Muscle layer of colon (tissue), 2 donors: ENCODE measurements at regions not wholly inside any gene's neighbourhood (a gene's known extent, or its start where the extent isn't known, plus 50 kb on each side); places are given as distances from the start of the nearest gene placed in this dataset.

Source experiments
- H3K27ac ChIP-seq: one replicate; pipeline ENCODE4 v1.7.0; 2013; ENCODE audit warnings: low read depth, mild to moderate bottlenecking, low read length, moderate library complexity
- H3K27me3 ChIP-seq, 2 donors: one replicate each; pipeline ENCODE4 v1.7.0; 2013; ENCODE audit warnings: low read length in 2 of 2, mild to moderate bottlenecking in 2 of 2; ENCODE audit not compliant: insufficient read depth in 2 of 2, control insufficient read depth in 1 of 2
- H3K36me3 ChIP-seq: one replicate; pipeline ENCODE4 v1.7.0; 2013; ENCODE audit warnings: mild to moderate bottlenecking, low read length; ENCODE audit not compliant: insufficient read depth
- H3K4me1 ChIP-seq: one replicate; pipeline ENCODE4 v1.7.0; 2013; ENCODE audit warnings: mild to moderate bottlenecking, low read length; ENCODE audit not compliant: insufficient read depth
- H3K4me3 ChIP-seq, 2 donors: one replicate each; pipeline ENCODE4 v1.7.0; 2013; ENCODE audit warnings: low read length in 2 of 2, low read depth in 1 of 2, mild to moderate bottlenecking in 1 of 2, moderate library complexity in 1 of 2
- H3K9ac ChIP-seq: one replicate; pipeline ENCODE4 v1.7.0; 2013; ENCODE audit warnings: low read length
- H3K9me3 ChIP-seq: one replicate; pipeline ENCODE4 v1.7.0; 2013; ENCODE audit warnings: mild to moderate bottlenecking, low read length
- donor health status: abdominal sarcoma.
- donor health status: Adenocarcinoma of cecum.

DNA sequence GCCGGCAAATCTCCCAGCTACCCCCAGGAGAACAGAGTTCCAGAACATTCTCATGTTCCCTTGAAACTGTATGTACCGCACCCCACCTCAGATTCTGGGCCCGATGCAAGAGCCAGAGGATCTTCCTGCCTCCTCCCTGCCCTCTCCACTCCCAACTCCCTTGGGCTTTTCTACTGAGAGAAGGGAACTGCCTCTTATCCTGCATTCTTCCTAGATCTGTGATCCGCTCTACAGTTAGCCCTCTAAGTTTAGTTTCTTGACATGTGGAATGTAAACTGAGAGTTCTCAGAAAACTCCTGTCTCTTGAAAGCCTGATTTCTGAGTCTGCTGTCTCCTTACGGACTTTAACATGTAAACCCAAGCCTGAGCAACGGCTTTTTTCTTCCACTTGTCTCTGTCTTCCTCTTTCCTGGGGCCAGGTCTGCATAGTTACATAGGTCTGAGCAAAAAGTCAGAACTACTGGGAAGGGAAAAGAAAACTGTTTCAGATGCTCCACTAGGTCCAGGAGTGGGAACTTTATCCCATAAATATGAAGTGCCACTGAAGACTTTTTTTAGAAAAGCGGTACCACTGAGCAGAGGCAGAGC lies 86.5 kb upstream of the TNFAIP3 start:
- Histone ChIP-seq H3K9ac (no peak overlapping the region), H3K36me3 (no peaks in the 10 kb centered on the region), H3K27me3 (no peaks in the 10 kb centered on the region), H3K9me3 (no peaks in the 10 kb centered on the region), H3K4me3 (peak overlapping the region in 1 of 2 donors; percentile 15), H3K4me1 (peaks cover 33% of the 10 kb centered on the region), H3K27ac (peak overlapping the region; percentile 81)

DNA sequence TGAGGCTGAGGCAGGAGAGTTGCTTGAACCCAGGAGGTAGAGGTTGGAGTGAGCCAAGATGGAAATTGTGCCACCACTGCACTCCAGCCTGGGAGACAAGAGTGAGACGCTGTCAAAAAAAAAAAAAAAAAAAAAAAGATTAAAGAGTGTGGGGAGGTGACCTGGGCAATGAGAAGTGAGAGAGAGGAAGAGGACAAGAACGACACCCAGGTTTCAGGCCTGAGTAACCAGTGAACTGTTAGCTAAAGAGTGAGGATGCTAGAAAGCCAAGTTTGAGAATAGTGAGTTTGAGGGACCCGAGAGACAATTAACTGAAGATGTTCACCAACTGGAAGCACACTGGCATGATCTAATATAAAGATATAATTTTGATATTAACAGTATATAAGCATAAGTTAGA lies 85.4 kb upstream of the TNFAIP3 start:
- Histone ChIP-seq H3K4me3 (no peak overlapping the region), H3K27ac (peak overlapping the region; percentile 81)

DNA sequence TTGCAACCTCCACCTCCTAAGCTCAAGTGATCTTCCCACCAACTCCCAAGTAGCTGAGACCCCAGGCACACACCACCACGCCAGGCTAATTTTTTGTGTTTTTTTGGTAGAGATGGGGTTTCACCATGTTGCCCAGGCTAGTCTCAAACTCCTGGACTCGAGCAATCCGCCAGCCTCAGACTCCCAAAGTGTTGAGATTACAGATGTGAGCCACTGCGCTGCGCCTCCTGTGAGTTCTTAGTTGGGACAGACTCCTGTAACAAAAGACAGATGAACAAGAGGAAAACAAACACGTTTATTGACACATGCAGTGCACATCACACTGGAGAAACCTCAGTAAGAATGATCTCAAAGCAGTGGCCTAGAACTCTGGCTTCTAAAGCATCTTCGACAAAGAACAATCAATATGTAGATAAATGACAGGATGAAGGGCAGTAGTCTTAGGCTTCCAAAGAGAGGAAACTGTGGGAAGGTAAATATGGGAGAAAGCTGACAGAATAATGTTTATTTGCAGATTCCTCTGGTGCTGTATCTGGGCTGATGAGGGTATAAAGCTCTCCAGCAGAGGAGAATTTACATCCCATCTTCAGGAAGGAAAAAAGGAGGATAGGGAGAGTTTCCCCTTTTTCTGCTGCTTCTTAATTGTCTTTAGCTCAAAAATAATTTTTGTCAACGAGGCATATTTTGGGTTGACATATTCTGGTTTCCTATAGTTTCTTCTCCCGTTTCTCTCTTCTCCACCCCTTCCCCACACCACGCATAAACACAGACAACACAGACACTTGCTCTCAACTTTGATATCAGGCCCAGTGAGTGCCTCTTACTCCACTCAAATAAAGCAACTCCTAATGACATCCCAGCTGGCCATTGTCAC lies 84.7 kb upstream of the TNFAIP3 start:
- Histone ChIP-seq H3K4me1 (peaks cover 19% of the 10 kb centered on the region), H3K27ac (no peak overlapping the region), H3K9me3 (no peaks in the 10 kb centered on the region)

More for the DNA sequence above, 85.4 kb upstream of the TNFAIP3 start:
- H3K4me1 ChIP-seq = peaks cover 27% of the 10 kb centered on the region
- no peaks in the 10 kb centered on the region for H3K9me3 ChIP-seq
- no peak overlapping the region for H3K9ac ChIP-seq
- H3K27me3 ChIP-seq = no peaks in the 10 kb centered on the region
- H3K36me3 ChIP-seq = no peaks in the 10 kb centered on the region

DNA sequence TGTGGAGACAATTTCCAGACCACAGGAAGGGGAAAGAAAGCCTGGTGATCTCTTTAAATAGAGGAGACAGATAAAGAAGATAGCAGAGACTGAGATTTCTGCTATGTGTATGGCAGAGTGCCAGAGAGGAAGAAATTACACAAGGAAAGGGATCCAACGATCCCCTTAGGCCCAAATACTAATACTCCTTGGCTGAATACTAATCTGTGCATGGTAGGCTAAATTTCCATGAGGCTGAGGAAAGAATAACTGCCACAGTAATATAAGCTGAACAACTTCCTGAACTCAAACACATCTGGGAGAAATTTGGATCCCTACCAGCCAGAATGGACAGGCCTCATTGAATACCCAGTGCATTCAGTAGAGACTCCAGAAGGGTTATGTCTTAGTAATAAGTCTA lies 83.3 kb upstream of the TNFAIP3 start:
- Histone ChIP-seq H3K36me3 (no peaks in the 10 kb centered on the region), H3K27ac (no peak overlapping the region), H3K27me3 (no peaks in the 10 kb centered on the region), H3K4me1 (peaks cover 15% of the 10 kb centered on the region), H3K9me3 (no peaks in the 10 kb centered on the region), H3K9ac (no peak overlapping the region), H3K4me3 (no peak overlapping the region)

More for the DNA sequence above, 84.7 kb upstream of the TNFAIP3 start:
- Histone ChIP-seq H3K36me3 (no peaks in the 10 kb centered on the region), H3K9ac (no peak overlapping the region), H3K27me3 (no peaks in the 10 kb centered on the region), H3K4me3 (no peak overlapping the region)

DNA sequence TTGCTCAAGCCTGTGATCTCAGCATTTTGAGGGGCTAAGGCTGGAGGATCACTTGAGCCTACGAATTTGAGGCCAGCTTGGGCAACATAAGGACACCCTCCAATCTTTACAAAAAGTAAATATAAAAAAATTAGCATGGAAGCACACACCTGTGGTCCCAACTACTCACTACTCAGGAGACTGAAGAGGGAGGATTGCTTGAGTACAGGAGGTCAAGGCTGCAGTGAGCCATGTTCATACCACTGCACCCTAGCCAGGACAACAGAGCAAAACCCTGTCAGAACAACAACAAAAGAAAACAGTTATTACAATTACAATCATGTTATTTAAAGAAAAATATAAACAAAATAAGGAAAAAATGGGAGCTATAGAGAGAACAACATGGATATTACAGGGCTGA lies 82.5 kb upstream of the TNFAIP3 start:
- H3K9me3 ChIP-seq = no peaks in the 10 kb centered on the region
- H3K4me3 ChIP-seq = no peak overlapping the region
- H3K9ac ChIP-seq = no peak overlapping the region
- no peaks in the 10 kb centered on the region for H3K27me3 ChIP-seq
- peaks cover 15% of the 10 kb centered on the region for H3K4me1 ChIP-seq
- no peak overlapping the region for H3K27ac ChIP-seq
- no peaks in the 10 kb centered on the region for H3K36me3 ChIP-seq

DNA sequence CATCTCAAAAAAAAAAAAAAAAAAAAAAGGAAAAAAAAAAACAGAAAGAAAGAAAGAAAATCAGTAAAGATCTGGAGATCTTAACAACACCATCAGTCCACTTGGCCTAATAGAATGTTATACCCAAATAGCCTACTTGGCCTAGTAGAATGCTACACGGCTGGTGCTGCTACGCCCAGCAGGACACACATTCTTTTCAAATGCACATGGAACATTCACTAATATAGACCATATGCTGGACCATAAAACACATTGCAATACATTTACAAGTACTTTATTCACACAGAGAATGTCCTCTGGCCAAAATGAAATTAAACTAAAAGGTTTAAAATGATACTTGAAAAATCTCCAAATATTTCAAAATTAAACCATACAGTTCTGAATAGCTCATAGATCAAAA lies 80.0 kb upstream of the TNFAIP3 start:
- H3K4me1 ChIP-seq = peaks cover 6% of the 10 kb centered on the region
- no peaks in the 10 kb centered on the region for H3K9me3 ChIP-seq
- H3K9ac ChIP-seq = no peak overlapping the region
- no peak overlapping the region for H3K27ac ChIP-seq
- no peaks in the 10 kb centered on the region for H3K36me3 ChIP-seq
- no peaks in the 10 kb centered on the region for H3K27me3 ChIP-seq
- no peak overlapping the region for H3K4me3 ChIP-seq

DNA sequence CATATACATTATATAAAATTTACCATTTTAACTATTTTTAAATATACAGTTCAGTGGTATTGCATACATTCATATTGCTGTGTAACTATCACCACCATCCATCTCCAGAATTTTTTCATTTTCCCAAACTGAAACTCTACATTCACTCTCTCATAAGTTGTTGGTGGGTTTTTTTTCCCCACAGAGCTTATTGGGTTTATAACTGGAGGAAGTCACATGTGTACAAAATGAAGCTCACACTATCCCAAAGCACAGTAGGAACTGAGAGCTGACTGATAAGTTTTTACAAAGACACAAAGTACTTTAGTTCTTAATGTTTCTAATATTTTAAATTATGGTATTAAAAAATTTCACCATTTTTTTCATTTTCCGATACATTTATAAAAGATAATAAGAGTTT lies 78.8 kb upstream of the TNFAIP3 start:
- Histone ChIP-seq H3K4me3 (no peak overlapping the region), H3K27ac (no peak overlapping the region), H3K9ac (no peak overlapping the region), H3K36me3 (no peaks in the 10 kb centered on the region), H3K27me3 (no peaks in the 10 kb centered on the region), H3K4me1 (peaks cover 6% of the 10 kb centered on the region), H3K9me3 (no peaks in the 10 kb centered on the region)

DNA sequence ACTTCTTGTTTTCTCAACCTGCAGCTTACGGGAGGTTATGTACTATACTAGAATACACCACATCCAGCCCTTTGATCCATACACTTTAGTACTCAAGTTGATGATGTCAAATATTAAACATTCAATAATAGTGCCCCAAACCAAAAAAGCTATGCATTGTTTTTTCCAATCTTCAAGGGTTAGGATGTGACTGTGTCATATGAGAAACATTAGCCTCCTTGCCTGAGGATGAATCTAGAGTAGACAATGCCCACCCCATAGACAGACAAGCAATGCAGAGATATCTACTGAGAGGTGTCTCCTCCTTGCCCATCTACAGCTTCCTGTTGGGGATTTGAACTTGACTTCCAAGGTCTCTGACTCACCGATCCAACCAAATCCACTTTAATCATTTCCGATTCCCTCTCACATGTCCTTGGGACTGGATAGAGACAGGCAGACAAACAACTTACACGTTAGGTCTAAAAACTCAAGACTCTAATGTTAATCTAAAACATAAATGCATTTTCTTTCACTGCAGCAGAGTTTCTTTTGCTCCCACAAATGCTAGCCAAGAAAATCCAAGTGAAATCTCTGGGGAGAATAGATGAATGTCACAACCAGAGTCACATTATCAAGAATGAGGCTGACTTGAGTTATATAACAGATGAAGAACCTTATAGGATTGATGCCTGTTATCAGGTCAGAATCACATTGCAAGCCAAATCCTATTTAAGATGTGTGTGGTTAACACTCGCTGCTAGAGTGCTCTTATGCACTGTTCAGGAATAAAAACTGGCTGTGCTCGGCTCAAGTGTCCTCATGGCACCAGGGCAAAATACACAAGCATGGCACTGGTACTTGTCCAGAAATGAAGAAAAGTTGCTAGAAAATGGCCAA lies 75.5 kb upstream of the TNFAIP3 start:
- Histone ChIP-seq H3K27ac (no peak overlapping the region), H3K4me3 (no peak overlapping the region), H3K27me3 (no peaks in the 10 kb centered on the region), H3K9me3 (no peaks in the 10 kb centered on the region), H3K36me3 (no peaks in the 10 kb centered on the region), H3K4me1 (peaks cover 6% of the 10 kb centered on the region), H3K9ac (no peak overlapping the region)

DNA sequence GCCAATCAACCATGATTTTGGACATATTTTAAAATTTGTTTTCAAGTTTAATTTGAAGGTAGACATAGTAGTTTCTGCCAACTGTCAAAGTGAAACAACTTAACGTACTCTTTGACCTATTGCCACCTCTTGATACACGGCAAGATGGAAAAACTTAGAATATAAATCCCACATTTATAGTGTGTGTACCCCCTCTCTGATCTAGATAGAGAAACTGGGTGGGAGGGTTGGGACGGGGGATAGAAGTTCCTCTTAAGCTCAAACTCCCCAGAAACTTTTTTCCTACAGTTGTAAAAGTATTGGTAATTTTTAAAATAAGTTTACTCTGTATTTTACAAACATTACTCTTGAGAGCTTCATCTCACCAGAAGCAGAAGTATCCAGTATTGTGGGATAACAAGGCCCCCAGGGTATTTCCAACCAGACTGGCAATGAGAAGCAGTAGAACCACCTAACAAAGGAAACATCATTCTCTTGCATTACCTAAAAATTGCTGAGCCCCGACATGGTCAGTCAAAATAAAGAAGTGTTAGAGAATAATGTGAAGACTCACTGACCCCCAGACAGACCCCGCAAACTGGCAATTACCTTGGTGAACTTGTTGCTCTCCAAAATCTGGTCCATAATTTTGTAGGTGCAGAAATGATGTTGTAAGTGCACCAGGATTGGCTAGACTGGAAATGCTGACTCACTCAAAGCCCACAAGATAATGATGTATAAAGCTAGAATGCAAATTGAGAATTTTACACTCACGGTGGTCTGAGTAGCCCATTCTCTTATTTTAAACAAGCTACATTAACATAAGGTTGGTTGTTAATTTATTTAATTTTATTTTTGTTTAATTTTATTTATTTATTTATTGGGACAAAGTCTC lies 74.7 kb upstream of the TNFAIP3 start:
- Histone ChIP-seq H3K4me3 (no peak overlapping the region), H3K27me3 (no peaks in the 10 kb centered on the region), H3K27ac (no peak overlapping the region), H3K9me3 (no peaks in the 10 kb centered on the region), H3K4me1 (peaks cover 6% of the 10 kb centered on the region), H3K36me3 (no peaks in the 10 kb centered on the region), H3K9ac (no peak overlapping the region)

DNA sequence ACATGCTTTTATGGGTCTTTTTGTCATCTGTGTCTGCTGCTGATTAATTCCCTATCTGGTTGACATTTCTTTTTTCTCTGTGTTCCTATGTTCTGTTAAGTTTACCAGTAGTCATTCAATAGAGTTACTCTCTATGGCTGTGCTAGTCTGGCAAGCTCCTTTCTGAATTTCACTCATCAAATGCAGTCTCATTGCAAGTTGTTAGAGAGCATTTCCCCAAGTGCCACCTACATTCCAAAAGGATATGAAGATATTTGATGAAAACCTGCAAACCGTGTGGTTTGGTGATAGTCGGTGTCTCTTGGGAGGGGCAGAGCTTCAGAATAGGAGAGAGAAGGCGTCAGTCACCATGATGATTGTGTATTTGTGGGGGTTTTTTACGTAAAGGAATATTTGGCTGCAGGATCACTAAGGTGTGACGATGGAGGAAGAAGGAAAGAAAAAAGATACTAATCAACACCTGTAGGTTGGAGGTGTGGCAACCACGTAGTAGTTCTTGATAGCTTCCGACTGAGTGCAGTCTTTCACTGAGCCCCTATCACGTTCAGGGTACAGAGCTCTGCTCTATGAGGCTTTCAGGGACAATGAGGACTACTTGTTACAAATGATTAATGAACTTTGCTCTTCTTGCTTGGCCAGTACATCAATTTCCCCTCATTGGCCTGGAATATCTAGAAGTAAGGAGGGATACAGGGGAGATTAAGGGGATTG lies 73.1 kb upstream of the TNFAIP3 start:
- Histone ChIP-seq H3K27ac (no peak overlapping the region), H3K4me3 (no peak overlapping the region), H3K9me3 (no peaks in the 10 kb centered on the region), H3K36me3 (no peaks in the 10 kb centered on the region), H3K27me3 (no peaks in the 10 kb centered on the region), H3K4me1 (peaks cover 6% of the 10 kb centered on the region), H3K9ac (no peak overlapping the region)
